ENCODE measurements at regions not wholly inside any gene's neighbourhood (a gene's known extent, or its start where the extent isn't known, plus 50 kb on each side); places are given as distances from the start of the nearest gene placed in this dataset.

GRCh38 chrX:80216086-80216485, 201.5 kb downstream of the TBX22 start:
- TF ChIP-seq, protein P1, sequence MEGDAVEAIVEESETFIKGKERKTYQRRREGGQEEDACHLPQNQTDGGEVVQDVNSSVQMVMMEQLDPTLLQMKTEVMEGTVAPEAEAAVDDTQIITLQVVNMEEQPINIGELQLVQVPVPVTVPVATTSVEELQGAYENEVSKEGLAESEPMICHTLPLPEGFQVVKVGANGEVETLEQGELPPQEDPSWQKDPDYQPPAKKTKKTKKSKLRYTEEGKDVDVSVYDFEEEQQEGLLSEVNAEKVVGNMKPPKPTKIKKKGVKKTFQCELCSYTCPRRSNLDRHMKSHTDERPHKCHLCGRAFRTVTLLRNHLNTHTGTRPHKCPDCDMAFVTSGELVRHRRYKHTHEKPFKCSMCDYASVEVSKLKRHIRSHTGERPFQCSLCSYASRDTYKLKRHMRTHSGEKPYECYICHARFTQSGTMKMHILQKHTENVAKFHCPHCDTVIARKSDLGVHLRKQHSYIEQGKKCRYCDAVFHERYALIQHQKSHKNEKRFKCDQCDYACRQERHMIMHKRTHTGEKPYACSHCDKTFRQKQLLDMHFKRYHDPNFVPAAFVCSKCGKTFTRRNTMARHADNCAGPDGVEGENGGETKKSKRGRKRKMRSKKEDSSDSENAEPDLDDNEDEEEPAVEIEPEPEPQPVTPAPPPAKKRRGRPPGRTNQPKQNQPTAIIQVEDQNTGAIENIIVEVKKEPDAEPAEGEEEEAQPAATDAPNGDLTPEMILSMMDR (IDR thresholded peaks at IDR 0.05; ENCODE audit: borderline replicate concordance, extremely low read depth, low read length, poor library complexity, severe bottlenecking): no peak
- no peak for TF ChIP-seq EZH2 (IDR thresholded peaks at IDR 0.05; ENCODE audit: borderline replicate concordance, low read depth, low read length, severe bottlenecking)
